Inflammatory macrophage treated with lipopolysaccharide for 1 hour (primary cell): ENCODE measurements at regions not wholly inside any gene's neighbourhood (a gene's known extent, or its start where the extent isn't known, plus 50 kb on each side); places are given as distances from the start of the nearest gene placed in this dataset.

Source experiments
- DNase-seq, 2 donors: peaks; one replicate each; pipeline ENCODE4 v3.0.0-alpha.2; 2020 to 2022

DNA sequence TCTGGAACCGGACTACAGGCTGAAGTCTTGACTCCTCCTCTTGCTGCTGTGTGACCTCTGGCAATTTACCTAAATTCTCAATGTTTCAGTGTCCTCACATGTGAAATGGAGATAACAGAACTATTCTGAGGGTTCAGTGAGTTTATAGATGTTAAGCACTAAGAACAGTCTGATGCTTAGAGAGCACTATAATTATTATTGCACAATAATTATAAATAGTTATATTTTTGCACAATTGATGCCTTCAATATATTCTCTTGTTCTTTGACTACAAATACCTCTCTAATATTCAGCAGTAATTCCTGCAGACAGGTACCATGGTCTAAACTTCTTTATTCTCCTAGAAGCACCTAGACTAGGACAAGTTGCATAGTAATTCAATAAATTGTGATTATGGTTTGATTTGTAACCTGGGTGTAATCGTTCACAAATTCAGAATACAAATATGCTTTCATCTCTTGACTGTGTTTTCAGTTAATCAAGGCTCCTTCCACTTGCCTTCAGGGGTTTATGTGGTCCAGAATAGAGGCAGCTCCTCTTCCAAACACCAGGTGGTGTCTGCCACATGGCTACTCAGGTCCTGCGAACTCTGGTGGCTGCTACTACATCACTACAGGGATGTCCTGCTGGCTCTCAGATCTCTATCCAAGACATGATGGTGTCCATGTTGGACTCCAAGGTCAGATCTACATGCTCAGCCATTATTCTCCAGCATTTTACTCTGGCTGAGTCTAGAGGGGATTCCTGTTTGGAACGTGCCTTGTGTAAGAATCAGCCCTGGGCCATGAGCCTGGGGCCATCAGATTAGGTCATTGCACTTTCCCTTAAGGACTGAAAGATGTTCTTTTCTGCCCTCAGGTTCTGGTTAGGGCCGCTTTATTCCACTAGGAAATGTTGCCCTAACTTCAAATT is 103.4 kb downstream of the QRFPR start:
- no peak for DNase-seq

DNA sequence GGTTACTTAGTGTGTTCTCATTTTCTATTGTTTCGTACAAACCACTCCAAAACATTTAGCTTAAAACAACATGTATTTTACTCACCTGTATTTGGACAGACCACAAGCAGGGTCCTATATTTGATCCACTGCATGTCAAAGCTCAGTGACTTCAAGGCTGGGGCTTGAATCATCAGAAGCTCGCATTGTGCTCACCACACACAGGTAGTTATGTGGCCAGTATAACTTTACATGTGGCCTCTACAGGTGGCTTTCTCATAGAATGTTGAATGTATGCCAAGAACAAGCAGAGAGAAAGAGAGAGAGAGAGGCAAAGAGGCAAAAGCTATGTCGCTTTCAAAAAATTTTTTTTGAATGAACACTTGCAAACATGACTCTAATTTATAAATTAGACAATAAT is 107.6 kb downstream of the QRFPR start:
- DNase-seq = no peak

DNA sequence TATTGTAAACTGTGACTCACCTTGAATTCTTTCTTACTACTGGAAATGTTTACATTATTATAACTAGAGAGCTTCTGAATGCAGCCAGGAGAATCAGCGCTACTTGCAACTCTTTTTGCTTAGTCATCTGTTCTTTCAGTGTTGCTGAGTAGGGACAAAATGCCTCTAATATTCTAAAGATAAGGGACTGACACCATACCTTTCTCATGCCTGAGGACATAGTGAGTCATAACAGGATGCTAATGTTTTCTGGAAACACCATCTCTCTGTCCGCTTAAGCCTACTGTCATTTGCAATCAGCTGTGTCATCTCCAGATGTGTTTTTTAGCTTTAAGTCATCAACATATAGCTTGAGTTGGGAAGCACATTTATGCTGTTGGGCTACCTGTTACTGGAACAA is 108.3 kb downstream of the QRFPR start:
- no peak for DNase-seq

DNA sequence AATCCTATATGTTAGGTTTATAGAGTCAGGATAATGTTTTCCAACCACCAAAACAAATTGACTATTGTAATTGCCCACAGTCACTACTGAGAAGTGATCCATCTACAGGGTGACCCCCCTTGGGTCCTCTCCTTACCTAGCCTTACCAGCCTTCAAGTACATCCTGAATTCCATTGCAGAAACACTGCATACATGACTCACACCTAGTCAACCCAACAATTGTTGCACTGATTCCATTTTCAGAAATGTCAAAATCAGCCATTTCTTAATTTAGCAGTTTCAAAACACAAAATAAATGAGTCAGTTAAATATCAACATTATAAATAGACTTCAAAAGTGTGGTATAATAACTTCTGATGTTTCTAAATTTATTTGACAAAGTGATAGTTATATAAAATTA is 106.3 kb upstream of the TNIP3 start:
- peak; percentile 28 to 46 for DNase-seq

DNA sequence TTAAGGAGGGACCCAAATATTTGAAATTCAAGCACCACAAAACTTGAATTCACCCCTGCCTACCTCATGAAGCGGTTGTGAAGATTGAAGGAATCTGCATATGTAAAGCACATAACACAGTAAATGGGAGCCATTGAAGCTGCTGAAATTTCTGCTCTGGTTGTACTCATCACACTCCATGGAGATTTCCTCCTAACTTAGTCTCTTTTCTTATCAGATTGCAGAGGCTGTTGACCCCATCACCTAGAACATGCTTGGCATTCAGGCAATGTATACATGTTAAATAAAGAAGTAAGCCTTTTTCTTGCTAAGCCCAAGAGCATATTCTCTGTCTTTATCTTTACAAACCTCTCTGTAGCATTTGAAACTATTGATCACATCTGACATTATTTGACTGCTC is 104.9 kb upstream of the TNIP3 start:
- no peak for DNase-seq

DNA sequence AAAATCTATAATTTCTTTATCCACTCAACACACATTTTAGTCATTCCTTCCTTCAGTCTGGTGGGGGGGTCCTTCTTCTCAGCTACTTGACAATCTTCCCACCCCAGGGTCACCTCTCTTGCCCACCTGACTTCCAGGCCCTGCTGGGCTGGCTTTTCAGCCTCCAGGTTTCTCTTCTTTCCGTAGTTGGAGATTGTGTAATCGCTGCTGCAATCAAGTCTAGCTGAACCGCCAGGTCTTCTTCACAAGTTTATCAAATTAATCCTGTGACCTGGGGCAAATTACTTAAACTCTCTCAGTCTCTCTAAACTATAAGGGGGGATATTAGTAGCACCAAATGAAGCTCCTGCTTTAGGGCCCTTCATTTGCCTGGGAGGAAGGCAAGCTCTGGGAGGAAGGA is 102.9 kb upstream of the TNIP3 start:
- DNase-seq = no peak

DNA sequence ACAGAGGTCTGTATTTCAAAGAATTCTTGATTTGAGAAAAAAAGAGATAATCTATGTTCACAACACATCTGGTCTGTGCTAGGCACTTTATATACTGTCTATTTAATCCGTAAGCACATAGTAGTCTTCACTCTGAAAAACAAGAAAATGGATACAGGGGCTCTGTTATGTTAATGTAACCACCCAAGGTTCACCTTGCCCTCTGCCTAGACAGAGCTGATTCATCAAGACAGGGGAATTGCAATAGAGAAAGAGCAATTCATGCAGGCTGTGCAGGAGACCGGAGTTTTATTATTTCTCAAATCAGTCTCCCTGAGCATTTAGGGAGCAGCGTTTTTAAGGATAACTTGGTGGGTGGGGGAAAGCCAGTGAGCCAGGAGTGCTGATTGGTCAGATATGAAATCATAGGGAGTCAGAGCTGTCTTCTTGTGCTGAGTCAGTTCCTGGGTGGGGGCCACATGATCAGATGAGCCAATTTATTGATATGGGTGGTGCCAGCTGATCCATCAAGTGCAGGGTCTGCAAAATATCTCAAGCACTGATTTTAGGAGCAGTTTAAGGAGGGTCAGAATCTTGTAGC is 92.9 kb upstream of the TNIP3 start:
- peak; percentile 20 to 35 for DNase-seq

DNA sequence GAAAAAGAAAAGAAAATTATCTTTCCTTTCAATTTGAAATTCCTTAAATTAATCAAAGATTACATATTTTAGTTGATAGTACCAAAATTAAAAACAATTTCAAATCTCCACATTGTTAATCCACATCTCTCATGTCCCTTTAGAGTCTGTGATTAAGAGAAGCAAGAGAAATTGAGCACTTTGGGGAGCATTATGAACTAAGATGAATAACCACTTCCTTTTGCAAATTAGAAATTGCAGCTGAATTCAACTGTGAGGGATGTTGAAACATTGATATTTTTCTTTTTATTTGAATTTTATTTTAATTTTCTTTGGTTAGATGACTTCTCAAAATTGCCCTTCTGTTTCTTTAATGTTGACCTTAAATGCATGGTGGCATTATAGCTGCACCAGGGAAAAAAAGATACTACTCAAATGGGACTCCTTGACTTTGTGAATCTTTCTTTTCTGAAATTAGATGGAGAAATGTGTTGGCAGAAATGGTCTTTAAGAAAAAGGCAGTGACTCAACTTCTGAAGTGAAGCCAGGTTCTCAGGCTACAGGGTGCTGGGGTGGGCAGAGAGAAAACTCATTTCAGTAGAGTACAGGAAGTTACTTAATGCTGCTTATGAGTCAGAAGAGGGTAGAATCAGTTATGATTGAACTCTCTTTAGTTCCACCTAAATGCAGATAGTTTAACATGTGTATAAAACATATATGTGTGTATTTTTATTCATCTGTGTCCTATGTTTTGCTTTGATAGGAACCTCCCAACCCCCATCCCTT is 92.0 kb upstream of the TNIP3 start:
- DNase-seq = peak; percentile 82

DNA sequence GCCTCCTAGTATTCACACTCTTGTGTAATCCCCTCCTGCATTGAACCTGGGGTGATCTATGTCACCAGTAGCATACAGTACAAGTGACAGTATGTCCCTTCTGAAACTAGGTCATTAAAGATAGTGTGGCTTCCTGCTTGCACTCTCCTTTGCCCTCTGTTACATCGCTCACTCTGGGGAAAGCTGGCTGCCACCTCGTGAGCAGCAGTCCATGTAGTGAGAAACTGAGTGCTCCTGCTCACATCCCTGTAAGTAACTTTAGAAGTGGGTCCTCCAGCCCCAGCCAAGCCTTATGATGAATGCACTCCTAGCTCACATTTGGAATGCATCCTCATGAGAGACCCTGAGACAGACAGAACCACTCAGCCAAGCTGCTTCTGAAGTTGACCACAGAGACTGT is 89.8 kb upstream of the TNIP3 start:
- DNase-seq = no peak

DNA sequence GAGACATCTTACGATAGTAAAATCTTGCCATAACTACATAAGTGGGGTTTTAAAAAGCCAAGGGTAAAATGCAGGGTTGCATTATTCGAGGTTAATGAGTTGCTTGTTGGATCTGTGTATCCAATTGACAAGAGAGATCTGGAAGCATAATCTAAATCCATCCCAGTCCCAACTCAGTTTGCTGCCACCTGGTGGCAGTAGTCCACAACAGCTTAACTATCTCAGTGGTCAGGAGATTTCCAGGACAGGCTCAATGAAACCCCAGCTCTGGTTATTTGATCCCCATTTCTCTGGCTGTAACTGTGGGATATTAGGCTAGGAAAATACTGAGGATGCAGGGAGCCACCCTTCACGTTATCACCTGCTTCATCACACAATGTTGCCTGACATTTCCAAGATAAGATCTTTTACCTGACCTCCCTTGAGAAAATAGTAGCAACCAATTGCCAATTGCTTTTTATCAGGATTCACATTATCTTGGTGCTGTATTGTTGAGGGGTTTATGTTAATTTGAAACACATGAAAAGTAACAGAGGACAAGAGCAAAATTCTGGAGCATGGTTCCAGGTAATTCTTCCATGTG is 88.2 kb upstream of the TNIP3 start:
- DNase-seq = peak; percentile 48 to 90

DNA sequence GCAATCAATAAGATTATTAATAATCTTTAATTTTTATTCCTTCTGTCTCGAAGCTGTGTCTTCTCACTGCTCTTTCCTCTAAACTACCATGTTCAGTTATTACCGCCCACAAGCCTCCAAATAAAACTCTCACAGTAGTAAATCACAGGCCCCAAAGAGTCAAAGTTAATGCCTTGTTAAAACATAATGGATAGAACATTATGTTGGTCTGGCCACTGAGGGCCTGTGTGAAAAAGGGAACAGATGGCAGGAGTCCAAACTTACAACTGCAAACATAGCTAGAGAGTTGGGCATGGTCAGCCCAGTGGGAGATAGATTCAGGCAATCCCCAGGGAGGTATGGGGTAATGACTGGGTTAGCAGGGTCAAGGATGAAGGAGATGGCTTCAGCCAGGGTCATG is 84.6 kb upstream of the TNIP3 start:
- no peak for DNase-seq

DNA sequence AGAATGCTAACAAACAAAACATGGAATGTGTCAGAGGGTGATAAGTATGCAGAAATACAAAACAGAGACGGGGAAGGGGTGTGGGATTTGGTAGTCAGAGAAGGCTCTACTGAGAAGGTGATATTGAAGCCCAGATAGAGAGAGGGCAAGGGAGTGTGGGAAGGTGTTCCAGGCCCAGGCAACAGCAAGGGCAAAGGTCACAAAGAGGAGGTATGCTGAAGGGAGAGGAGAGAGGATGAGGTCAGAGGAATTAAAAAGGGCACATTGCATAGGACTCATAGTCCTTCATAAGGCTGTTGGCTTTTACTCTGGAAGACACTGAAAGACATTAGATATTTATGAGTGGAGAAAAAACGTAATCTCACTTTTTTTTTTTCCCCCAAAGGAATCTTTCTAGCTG is 82.6 kb upstream of the TNIP3 start:
- no peak for DNase-seq

DNA sequence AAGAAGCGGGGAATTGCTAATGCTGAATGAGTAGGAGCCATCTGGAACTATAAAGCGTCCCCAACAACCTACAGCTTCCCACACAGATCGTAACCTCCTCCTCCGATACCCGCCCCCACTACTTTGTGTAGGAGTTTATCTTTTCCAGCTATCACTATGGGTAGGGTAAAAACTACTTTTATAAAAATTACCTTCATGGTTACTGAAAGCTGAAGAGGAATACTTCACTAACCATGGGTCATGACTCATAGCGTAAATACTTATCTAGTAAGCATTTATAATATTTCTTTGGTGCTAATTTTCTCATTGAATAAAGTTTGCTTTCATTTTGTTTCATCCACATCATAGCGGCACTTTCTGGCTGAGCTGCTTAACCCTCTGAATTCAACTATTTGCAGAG is 79.4 kb upstream of the TNIP3 start:
- DNase-seq = no peak

DNA sequence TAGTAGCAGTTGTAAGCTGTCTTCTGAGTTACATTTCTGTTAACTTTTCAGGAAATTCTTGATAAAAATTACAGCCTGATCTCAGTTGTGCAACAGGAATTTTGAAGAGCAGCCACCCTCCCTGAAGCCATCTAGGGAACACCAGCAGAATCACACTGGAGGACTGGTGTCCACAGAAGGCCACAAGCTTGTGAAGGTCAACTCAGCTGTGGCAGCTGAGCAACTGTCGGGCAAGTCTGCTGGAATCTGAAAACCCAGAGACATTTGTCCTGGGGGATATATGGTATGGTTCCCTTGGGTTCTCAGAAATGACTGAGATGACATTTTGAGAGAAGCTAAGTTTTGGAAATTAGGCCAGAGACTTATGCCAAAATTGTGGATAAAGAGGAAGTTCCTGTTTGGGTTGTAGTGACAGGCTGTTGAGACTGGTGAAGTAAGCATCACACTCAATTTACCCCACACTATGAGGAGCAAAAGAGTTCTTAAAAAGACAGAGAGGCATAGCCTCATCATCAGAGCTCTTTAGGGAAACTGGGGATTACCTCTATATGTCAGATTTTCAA is 78.1 kb upstream of the TNIP3 start:
- DNase-seq = no peak

DNA sequence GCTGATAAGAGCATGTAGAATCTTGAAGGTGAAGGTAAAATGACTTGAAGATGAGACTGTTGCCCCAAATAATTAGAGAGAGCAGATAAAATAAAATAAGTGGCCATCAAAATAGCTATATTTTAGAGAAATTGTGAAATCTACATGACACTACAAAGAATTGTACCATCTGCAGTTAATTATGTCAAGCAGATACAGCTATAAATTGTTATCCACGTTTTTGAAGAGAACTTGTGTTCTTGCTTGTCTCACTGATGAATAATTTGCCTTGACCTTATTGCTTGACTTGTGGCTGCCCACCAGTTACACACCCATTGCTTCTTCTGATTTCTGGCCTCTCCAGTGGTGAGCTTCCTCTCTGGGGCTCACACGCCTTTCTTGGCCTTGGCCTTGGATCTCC is 75.8 kb upstream of the TNIP3 start:
- no peak for DNase-seq

DNA sequence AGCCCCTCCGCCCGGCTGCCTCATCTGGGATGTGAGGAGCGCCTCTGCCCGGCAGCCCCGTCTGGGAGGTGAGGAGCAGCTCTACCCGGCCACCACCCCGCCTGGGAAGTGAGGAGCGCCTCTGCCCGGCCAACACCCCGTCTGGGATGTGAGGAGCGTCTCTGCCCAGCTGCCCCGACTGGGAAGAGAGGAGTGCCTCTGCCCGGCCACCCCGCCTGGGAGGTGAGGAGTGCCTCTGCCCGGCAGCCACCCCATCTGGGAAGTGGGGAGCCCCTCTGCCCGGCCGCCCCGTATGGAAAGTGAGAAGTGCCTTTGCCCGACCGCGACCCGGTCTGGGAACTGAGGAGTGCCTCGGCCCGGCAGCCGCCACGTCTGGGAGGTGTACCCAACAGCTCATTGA is 74.3 kb upstream of the TNIP3 start:
- no peak for DNase-seq

DNA sequence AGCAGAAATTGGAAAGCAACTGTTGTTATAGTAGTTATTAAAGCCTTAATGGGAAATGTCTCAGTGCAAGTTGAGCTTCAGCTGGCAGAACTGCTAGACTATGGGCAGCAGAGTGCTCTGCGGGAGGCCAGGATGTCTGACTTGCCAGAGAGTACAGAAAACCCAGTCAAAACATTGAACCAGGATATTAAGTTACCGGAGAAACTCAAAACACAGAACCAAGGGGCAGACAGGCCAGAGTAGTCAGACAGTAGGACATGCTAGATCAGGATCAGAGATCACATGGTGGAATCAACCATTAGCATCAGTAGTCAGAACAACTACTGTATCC is 72.9 kb upstream of the TNIP3 start:
- DNase-seq = no peak

DNA sequence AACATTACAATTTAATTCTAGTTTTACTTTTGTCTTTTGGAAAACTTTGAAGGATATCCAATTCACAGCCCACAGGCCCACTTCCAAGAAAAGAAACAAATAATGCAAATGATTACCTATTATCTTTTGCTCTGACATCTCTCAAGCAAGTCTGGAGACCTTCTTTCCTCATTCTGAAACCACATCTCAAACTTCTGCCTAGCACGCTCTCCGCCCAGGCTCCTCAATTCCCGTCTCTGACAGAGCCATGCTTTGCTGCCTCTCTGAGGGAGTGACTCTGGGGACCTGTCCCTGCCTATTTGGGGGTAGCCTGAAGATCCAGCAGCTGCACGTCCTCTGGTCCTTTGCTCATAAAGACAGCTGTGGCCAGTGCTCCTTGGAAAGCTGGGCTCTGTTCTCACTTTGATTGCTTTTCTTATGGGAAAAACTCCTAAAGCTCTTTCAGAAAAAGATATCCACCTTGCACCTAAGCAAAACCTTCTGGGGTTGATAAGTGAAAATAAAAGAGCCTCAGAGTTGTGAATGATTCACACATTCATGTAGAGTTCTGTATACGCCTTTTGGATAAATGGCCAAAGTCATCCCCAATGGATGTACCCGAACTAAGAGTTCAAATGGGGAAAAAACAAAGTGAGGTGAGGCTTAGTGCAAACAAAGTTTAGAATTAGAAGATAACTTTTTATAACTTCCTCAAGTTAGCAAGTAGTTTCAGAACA is 72.4 kb upstream of the TNIP3 start:
- no peak for DNase-seq

DNA sequence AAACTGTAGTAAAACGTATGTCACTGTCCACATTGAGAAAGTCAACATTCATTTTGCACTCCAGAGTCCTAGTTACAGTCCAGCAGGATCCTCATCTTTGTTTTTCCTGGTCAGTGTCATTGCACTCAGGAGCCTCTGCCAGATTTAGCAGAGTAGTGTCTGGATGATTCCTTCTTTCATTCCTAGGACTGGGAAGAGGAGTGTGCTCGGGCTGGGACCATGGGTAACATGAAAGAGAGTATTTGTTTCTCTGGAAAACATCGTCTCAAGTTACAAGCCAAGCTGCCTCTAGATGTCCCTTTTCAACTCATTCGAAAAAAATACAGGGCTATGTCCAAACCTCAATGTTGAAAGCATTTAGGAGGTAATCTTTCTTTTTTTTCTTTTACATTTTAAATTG is 69.9 kb upstream of the TNIP3 start:
- no peak for DNase-seq

DNA sequence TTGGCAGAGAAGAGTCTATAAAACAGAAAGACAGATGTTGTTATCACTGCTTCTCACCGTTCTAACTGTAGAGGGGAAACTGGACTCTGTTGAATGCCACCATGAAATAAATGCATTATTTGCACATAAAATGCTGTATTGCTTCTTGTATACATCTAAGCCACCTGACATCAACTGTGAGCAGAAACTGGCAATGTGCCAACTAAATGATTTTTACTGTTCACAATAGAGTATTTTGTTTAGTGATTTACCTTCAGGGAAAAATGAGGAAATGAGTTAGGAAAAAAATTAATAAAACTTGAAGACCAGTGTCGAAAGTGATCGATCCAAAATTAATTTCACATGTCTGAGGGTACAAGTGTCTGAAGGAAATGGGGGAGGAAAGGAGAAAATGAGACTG is 65.9 kb upstream of the TNIP3 start:
- DNase-seq = no peak

DNA sequence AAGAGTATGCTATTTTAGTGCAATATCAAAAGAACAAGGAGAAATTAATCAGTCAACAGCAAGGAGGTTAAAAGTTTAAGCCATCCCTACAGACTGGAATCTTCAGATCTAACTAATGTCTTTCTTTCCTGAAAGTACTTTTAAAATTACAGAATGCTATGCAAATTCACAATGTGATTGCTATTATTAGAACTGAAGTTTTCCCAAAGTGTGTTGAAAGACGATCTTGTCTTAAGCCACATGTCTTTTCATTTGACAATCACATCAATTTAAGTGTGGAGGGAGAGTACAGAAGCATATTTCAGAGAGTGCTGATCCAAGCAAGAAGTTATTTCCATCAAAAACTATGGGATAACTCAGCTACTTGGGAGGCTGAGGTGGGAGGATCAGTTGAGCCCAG is 64.7 kb upstream of the TNIP3 start:
- peak; percentile 13 to 17 for DNase-seq

DNA sequence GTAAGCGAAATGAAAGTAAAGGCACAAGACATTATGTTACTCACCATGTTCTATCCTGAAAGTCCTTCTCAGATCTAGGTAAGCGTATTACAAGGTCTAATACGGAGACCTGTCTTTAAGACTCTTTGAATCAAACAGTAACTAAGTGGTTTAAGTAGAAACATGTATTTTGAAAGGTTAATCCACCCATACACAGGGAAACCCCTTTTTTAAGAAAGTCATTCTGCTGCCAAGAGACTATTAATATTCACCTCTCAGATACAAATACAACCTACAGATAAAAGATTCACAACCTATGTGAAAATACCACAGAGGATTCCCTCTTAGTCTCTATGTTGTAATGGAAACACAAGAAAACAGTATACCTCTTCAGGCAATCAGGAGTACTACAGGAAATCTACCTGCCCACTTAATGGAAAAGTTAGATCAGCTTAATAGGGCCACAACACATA is 63.2 kb upstream of the TNIP3 start:
- no peak for DNase-seq

DNA sequence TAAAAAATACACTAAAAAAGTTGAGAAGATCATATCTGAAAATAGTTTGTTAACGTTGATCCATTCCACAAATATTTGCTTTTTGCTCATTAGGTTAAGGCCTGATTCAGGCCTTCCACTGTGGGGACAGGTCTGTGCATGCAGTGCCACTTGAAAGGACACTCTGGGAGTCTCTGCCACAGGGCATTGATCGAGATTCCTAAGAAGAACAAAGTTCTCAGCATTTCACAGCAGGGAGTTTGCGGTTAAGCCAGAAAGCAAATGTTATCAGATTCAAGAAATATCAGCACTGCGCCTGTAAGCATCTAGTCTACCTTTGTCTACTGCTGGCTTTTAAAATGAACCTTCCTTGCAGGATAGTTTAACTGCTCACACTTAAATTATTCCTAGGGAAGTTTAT is 62.2 kb upstream of the TNIP3 start:
- DNase-seq = no peak
